Muscle of leg (tissue), 3 donors: ENCODE measurements at regions not wholly inside any gene's neighbourhood (a gene's known extent, or its start where the extent isn't known, plus 50 kb on each side); places are given as distances from the start of the nearest gene placed in this dataset.

Source experiments
- DNase-seq: peaks from one replicate; pipeline ENCODE4 v3.0.0; 2013
- H3K27ac ChIP-seq: one replicate; pipeline ENCODE4 v1.5.1; 2013; ENCODE audit warnings: mild to moderate bottlenecking, low read length, control low read depth
- H3K27me3 ChIP-seq: one replicate; pipeline ENCODE4 v1.6.1; 2013; ENCODE audit warnings: low read length; ENCODE audit not compliant: control insufficient read depth, insufficient read depth
- H3K36me3 ChIP-seq: one replicate; pipeline ENCODE4 v1.6.1; 2013; ENCODE audit warnings: low read length; ENCODE audit not compliant: control insufficient read depth, insufficient read depth
- H3K4me1 ChIP-seq: one replicate; pipeline ENCODE4 v1.6.1; 2013; ENCODE audit warnings: low read length; ENCODE audit not compliant: control insufficient read depth, insufficient read depth
- H3K4me3 ChIP-seq: one replicate; pipeline ENCODE4 v1.5.1; 2013; ENCODE audit warnings: low read length, control low read depth
- H3K9me3 ChIP-seq: replicated peaks from 2 replicates; pipeline ENCODE4 v1.6.1; 2013; ENCODE audit warnings: low read depth, low read length; ENCODE audit not compliant: control insufficient read depth
- WGBS: methylation state at CpG from one replicate; pipeline ENCODE4 v1.1.5; 2013; ENCODE audit warnings: missing lambda C conversion rate; ENCODE audit not compliant: insufficient coverage; 5-methylcytosine and 5-hydroxymethylcytosine counted together

DNA sequence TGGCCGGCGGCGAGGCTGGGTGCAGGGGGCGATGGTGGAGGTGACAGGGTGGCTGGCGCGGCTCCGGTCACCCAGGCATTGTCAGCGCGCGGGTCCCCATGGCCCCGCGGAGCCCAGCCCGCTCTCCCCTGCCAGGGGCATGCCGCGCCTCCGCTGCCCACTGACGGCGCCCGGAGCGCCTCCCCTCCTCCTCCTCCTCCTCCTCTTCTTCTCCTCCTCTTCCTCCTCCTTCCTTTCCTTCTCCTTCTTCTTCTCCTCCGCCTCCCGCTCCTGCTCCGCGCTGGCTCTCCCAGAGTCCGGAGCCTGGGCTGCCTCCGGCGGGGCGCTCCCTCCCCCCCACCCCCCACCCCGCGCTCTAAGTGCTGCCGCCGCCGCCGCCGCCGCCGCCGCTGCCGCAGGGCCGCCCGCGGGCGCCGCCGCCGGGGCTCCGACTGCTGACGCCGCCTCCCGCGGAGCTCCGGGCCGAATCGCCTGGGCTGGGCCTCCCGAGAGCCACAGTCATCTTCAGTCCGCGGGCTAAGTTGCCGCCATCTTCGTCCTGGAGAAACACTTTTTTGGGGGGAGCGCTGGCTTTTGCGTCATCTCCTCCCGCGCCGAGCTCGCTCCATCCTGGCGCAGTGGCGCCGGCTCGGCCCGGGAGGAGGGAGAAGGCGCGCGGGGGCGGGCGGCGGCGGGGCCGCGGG, 348.3 kb downstream of the LIG4 start:
- Histone ChIP-seq H3K4me3 (peak overlapping the region; percentile 35), H3K27ac (no peak overlapping the region), H3K9me3 (no peaks in the 10 kb centered on the region), H3K27me3 (peaks cover 36% of the 10 kb centered on the region), H3K4me1 (peaks cover 12% of the 10 kb centered on the region), H3K36me3 (no peaks in the 10 kb centered on the region)
- peak; percentile 35 for DNase-seq
- under 1% methylated on average over 57 of the region's 79 CpGs for WGBS

DNA sequence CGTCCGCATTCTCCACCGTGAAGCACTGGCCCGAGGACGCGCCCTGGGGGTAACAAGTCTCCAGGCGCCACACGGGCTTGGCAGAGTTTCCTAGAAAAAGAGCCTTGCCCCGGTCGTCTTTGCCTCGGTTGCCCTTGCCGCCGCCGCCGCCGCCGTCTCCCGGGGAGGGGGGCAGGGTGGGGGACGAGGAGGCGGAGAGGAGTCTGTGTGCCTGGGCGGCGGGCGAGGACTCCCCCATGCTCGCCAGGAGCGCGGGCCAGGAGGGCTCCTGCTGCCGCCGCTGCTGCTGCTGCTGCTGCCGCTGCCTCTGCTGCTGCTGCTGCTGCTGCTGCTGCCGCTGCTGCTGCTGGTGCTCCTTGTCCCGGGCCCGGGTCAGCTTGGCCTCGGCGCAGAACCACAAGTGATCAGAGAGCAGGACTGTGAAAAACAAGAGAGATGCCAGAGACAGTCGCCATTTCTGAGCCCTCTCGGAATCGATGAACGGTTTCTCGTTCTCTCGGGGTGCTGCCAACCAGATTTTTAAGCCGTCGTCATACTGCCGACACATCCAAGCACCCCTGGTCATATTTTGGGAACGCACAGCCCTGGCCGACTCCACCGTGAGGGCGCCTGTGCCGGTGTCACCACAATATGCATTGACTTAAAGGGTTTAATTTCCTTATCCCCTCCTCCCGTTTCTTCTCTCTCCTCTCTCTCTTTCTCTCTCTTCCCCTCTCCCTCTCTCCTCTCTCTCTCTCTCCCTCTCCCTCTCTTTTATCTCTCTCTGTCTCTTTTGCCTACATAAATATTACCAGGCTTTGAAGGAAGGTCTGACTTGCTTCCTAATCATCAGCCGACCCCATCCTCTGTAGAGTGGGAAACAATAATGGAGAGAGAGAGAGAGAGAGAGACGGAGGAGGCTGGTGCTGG, 349.1 kb downstream of the LIG4 start:
- 1% methylated on average over 44 of the region's 51 CpGs for WGBS
- Histone ChIP-seq H3K4me1 (peaks cover 12% of the 10 kb centered on the region), H3K27ac (no peak overlapping the region), H3K4me3 (peak overlapping the region; percentile 21), H3K36me3 (no peaks in the 10 kb centered on the region), H3K27me3 (peaks cover 36% of the 10 kb centered on the region), H3K9me3 (no peaks in the 10 kb centered on the region)
- peak; percentile 14 for DNase-seq

DNA sequence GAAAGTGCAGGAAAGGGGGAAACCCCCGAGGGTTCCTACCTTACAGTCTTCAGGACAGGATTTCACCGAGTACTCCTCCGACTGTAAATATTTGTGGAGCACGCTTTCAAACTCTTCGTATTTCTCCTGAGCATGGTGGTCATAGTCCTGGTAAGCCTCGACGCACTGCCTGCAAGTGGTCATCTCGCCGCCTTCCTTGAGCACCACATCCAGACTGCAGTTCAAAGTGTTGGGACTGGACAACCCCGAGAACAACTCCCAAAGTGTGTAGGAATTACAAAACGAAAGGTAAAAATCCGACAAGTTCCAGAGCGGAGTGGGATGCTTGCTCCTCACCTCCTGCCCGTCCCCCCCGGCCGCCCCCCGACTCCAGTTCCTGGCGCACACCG, 349.7 kb downstream of the LIG4 start:
- Histone ChIP-seq H3K27me3 (peaks cover 36% of the 10 kb centered on the region), H3K4me3 (no peak overlapping the region), H3K36me3 (no peaks in the 10 kb centered on the region), H3K27ac (no peak overlapping the region), H3K4me1 (peaks cover 12% of the 10 kb centered on the region), H3K9me3 (no peaks in the 10 kb centered on the region)
- WGBS = 1% methylated on average over 18 of the region's 19 CpGs
- DNase-seq = no peak

DNA sequence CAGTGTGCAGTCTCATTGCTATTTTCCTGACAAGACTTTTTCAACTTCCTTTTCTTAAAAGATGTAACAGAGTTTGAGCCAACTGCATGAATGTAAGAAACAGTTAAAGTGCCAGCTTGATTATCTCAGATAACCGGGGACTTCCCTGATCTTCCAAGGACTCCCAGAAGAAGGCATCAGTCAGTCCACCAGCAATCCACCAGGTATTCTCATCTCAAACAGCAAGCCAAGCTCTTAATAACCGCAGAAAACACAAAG, 350.1 kb downstream of the LIG4 start:
- H3K36me3 ChIP-seq = no peaks in the 10 kb centered on the region
- H3K4me1 ChIP-seq = peaks cover 12% of the 10 kb centered on the region
- 20% methylated on average over 1 of the region's 2 CpGs for WGBS
- no peak overlapping the region for H3K27ac ChIP-seq
- no peak for DNase-seq
- H3K9me3 ChIP-seq = no peaks in the 10 kb centered on the region
- H3K4me3 ChIP-seq = no peak overlapping the region
- peaks cover 36% of the 10 kb centered on the region for H3K27me3 ChIP-seq

DNA sequence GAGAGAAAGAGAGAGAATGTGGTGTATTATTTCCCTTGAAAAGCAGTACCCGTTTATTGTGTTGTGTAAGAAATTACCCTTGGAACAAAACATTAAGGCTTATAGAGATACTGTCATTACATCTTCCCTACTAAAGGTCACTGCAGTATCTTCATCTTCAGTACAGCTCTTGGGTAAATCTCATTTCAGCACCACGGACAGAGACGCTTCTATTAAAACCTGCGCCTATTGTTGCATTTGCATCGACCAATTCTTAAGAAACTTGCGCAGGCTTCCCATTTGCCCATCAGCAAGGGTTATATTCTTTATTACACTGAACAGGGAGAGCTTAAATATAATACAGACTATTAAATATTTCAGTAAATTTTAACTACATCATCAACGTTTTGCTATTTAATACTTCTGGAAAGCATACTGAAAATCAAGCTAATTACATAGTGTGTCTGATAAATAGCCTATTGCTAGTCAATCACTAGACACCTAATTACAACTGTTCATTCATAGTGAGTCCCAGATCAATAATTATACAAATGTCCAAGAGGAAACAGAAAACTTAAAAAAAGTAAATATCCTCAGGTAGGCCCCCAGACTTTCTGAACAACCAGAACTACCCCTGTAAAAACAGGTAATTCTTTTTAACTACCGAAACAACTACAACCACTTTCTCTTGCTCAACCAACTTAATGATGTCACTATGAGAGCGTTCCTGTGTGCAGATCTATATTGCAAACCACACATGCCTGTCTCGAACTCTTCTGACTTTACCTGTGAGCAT, 350.6 kb downstream of the LIG4 start:
- Histone ChIP-seq H3K27ac (no peak overlapping the region), H3K36me3 (no peaks in the 10 kb centered on the region), H3K4me3 (no peak overlapping the region), H3K4me1 (peaks cover 12% of the 10 kb centered on the region), H3K9me3 (no peaks in the 10 kb centered on the region), H3K27me3 (peaks cover 36% of the 10 kb centered on the region)
- WGBS = 25% methylated on average over 4 of the region's 10 CpGs
- DNase-seq = peak; percentile 79

DNA sequence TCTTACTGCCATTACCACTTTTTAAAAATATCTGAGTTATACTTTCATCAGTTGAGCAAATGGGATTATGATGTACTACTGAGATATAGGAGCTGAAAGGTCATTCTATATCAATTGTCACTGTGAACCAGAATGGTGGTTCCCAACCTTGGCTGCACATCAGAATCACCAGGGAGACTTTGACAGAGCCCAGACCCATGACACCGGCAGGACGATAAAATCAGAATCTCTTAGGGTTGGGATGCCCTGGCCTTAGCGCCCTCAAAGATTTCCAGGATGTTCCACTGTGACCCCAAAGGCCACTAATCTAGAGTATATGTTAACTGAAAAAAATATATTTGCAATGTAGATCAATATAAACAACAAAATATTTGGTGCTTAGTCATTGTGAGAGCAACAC, 355.1 kb downstream of the LIG4 start:
- Histone ChIP-seq H3K4me1 (no peaks in the 10 kb centered on the region), H3K27ac (no peak overlapping the region), H3K4me3 (no peak overlapping the region), H3K27me3 (peaks cover 3% of the 10 kb centered on the region), H3K9me3 (no peaks in the 10 kb centered on the region), H3K36me3 (no peaks in the 10 kb centered on the region)
- WGBS = no CpG with 5 or more reads among the region's 3 CpGs
- no peak for DNase-seq

DNA sequence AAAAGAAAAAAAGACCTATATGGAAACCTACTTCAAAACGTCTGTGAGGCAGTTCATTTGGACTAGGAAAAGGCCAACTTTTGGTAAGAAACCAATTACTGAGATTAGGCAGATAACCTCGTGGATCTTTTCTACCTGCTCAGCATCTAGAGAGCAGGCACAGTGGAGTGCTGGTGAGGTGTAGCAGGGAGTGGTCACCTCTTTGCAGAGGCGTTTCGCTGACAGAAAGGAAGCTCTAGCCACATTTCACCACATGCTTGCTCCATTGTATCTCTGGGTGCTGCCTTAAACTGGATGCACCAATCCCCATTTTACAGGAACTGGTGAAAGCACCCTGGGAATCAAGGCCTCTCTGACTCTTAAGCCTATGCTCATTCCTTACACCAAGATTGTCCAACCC, 360.5 kb downstream of the LIG4 start:
- WGBS = 75% methylated on average over 4 of the region's 4 CpGs
- Histone ChIP-seq H3K4me1 (no peaks in the 10 kb centered on the region), H3K9me3 (no peaks in the 10 kb centered on the region), H3K27me3 (no peaks in the 10 kb centered on the region), H3K36me3 (no peaks in the 10 kb centered on the region), H3K27ac (no peak overlapping the region), H3K4me3 (no peak overlapping the region)
- no peak for DNase-seq

DNA sequence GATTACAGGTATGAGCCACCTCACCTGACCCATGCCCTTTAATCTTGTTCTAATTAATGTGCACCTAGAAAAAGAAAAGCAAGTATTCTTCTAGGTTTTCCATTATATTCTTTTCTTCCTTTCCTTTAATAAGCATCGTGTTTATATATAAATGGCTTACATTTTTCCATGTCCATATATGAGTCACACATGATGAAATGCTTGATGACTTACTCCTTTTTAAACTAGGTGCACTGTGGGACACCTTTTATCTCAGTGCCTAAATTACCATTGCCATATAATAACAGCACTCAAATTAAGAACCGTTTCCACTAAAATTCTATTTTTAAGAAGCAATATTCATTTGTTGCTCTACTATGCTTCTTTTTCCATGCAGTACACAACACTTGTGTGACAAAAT, 363.3 kb downstream of the LIG4 start:
- H3K4me3 ChIP-seq = no peak overlapping the region
- H3K36me3 ChIP-seq = no peaks in the 10 kb centered on the region
- no peaks in the 10 kb centered on the region for H3K27me3 ChIP-seq
- H3K9me3 ChIP-seq = no peaks in the 10 kb centered on the region
- H3K27ac ChIP-seq = no peak overlapping the region
- H3K4me1 ChIP-seq = no peaks in the 10 kb centered on the region
- DNase-seq = no peak
- 83% methylated on average over 1 of the region's 2 CpGs for WGBS

DNA sequence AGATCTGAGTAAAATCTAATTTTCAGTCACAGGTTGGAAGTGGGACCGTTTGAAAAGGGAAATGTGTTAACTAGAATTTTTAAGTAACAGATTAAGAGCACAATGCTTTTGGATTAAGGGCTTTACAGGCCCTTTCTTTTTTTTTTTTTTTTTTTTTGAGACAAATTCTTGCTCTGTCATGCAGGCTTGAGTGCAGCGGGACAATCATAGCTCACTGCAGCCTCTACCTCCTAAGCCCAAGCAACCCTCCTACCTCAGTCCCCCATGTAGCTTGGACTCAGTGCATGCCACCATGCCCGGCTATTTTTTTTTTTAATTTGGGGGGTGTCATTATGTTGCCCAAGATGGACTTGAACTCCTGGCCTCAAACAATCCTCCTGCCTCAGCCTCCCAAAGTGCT, 363.7 kb downstream of the LIG4 start:
- no peak for DNase-seq
- H3K4me1 ChIP-seq = no peaks in the 10 kb centered on the region
- no peaks in the 10 kb centered on the region for H3K36me3 ChIP-seq
- no peaks in the 10 kb centered on the region for H3K27me3 ChIP-seq
- no peaks in the 10 kb centered on the region for H3K9me3 ChIP-seq
- no CpG with 5 or more reads among the region's 3 CpGs for WGBS
- no peak overlapping the region for H3K27ac ChIP-seq
- no peak overlapping the region for H3K4me3 ChIP-seq

DNA sequence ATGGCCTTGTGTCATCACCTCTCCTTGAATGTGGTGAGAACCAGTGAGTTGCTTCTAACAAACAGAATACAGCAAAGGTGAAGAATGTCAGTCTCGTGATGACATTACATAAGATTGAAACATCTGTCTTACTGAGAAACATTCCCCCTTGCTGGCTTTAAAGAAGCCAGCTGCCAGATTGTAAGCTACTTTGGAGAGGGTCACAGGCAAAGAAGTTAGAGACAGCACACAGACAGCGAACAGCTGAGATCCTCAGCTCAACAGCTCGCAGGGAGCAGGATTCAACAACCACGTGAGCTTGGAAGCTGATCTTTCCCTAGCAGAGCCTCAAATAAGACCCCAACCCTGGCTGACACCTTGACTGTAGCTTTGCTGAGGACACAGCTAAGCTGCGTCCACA, 367.9 kb downstream of the LIG4 start:
- Histone ChIP-seq H3K27me3 (no peaks in the 10 kb centered on the region), H3K4me3 (no peak overlapping the region), H3K4me1 (no peaks in the 10 kb centered on the region), H3K27ac (no peak overlapping the region), H3K36me3 (no peaks in the 10 kb centered on the region), H3K9me3 (no peaks in the 10 kb centered on the region)
- 20% methylated on average over 2 of the region's 5 CpGs for WGBS
- DNase-seq = no peak
